ENCODE measurements at regions not wholly inside any gene's neighbourhood (a gene's known extent, or its start where the extent isn't known, plus 50 kb on each side); places are given as distances from the start of the nearest gene placed in this dataset.

DNA sequence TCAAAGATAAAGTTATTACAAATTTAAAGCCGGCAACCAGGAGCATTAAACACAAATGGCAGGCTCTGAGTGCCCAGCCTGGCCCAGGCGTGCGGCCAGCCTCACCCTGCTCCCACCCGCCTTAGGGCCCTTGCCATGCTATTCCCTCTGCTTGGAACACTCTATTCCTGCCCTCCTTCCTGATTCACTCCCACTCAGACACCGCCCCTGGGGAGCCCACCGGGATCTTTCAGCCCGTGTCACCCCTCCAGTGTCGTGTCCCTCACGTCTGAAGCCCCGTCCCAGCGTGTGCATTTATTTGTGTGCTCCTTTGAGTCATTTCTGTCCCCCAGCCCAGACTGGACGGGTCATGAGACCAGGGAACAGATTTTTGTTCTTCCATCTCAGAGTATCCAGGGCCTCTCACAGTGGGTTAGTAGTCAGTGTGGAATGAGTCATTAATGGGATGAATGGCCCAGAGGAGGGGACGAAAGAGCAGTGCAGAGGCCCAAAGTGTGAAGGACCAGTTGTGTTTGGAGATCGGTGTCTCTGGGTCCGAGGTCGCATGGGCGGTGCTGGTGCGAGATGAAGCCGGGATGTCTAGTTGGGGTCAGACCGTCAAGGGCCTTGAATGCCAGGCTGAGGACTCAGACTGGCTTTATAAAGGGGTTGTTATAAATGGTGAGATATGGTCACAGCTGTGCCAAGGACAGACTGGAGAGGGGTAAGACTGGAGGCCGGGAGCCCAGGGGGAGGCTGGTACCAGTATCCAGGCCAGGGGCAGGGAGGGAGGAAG is 58.9 kb upstream of the SLC6A6 start:
- no peak overlapping the region for H3K4me3 ChIP-seq (ENCODE audit: low read depth in 1 of 5, low read length in 5 of 5)
- peaks cover 0 to 6% (median 0%) of the 10 kb centered on the region in 5 donors for H3K4me1 ChIP-seq (ENCODE audit: control insufficient read depth in 5 of 5, insufficient read depth in 5 of 5, low read length in 5 of 5)
- H3K9me3 ChIP-seq (ENCODE audit: control insufficient read depth in 5 of 5, low read length in 5 of 5): no peaks in the 10 kb centered on the region
- H3K27me3 ChIP-seq (ENCODE audit: control insufficient read depth in 5 of 5, insufficient read depth in 4 of 5, low read length in 5 of 5): peaks cover 0 to 9% (median 5%) of the 10 kb centered on the region in 5 donors
- H3K9ac ChIP-seq (ENCODE audit: low read length in 5 of 5): no peak overlapping the region
- H3K27ac ChIP-seq (ENCODE audit: low read depth, low read length): no peak overlapping the region
- H3K36me3 ChIP-seq (ENCODE audit: control insufficient read depth in 5 of 5, insufficient read depth in 5 of 5, low read length in 5 of 5): no peaks in the 10 kb centered on the region

DNA sequence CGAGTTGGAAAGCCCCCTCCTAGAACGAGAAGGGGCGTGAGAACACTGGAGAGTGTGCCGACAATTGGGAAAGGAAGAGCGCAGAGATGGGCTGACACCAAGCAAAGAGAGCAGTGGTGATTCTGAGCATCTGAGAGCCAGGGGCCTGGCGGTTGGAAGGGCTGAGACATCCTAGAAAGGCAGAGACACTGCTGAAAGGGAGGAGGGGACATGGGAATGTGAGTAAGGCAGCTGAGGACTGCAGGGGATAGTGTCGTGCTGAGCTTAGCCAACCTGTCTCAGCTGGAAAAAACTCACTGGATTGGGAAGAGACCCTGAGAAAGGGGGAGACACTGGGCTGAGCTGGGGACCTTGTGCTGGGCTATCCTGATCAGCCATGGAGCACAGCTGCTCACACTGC is 58.1 kb upstream of the SLC6A6 start:
- peaks cover 0 to 6% (median 0%) of the 10 kb centered on the region in 5 donors for H3K4me1 ChIP-seq (ENCODE audit: control insufficient read depth in 5 of 5, insufficient read depth in 5 of 5, low read length in 5 of 5)

GRCh38 chr3:14345496-14346150 is 56.8 kb upstream of the SLC6A6 start:
- Histone ChIP-seq H3K27me3 (ENCODE audit: control insufficient read depth in 5 of 5, insufficient read depth in 4 of 5, low read length in 5 of 5) (peaks cover 0 to 9% (median 0%) of the 10 kb centered on the region in 5 donors), H3K4me1 (ENCODE audit: control insufficient read depth in 5 of 5, insufficient read depth in 5 of 5, low read length in 5 of 5) (peaks cover 0 to 6% (median 0%) of the 10 kb centered on the region in 5 donors), H3K4me3 (ENCODE audit: low read depth in 1 of 5, low read length in 5 of 5) (no peak overlapping the region), H3K9me3 (ENCODE audit: control insufficient read depth in 5 of 5, low read length in 5 of 5) (no peaks in the 10 kb centered on the region), H3K9ac (ENCODE audit: low read length in 5 of 5) (no peak overlapping the region), H3K27ac (ENCODE audit: low read depth, low read length) (no peak overlapping the region), H3K36me3 (ENCODE audit: control insufficient read depth in 5 of 5, insufficient read depth in 5 of 5, low read length in 5 of 5) (no peaks in the 10 kb centered on the region)

More for the DNA sequence above, 58.1 kb upstream of the SLC6A6 start:
- peaks cover 0 to 9% (median under 1%) of the 10 kb centered on the region in 5 donors for H3K27me3 ChIP-seq (ENCODE audit: control insufficient read depth in 5 of 5, insufficient read depth in 4 of 5, low read length in 5 of 5)
- H3K27ac ChIP-seq (ENCODE audit: low read depth, low read length): no peak overlapping the region
- H3K9ac ChIP-seq (ENCODE audit: low read length in 5 of 5): no peak overlapping the region
- no peaks in the 10 kb centered on the region for H3K9me3 ChIP-seq (ENCODE audit: control insufficient read depth in 5 of 5, low read length in 5 of 5)
- no peak overlapping the region for H3K4me3 ChIP-seq (ENCODE audit: low read depth in 1 of 5, low read length in 5 of 5)
- no peaks in the 10 kb centered on the region for H3K36me3 ChIP-seq (ENCODE audit: control insufficient read depth in 5 of 5, insufficient read depth in 5 of 5, low read length in 5 of 5)

DNA sequence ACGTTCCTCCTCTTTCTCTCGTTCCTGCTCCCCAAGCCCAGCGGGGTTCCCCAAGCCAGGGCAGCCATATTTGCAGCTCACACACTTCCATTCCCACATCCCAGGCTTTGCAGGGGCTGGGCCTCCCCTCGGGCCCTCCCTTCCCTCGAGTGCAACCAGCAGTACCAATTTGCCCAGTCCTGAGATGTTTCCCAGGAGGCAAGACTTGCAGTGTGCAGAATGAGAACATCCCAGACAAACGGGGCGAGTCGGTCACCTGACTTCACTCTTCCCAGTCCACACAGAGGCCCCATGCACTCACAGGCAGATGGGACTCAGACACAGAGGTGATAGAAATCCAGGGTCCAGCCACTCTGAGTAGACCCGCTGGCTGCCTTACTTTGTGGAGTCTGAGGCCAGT is 56.2 kb upstream of the SLC6A6 start:
- Histone ChIP-seq H3K36me3 (ENCODE audit: control insufficient read depth in 5 of 5, insufficient read depth in 5 of 5, low read length in 5 of 5) (no peaks in the 10 kb centered on the region), H3K9ac (ENCODE audit: low read length in 5 of 5) (no peak overlapping the region), H3K4me3 (ENCODE audit: low read depth in 1 of 5, low read length in 5 of 5) (no peak overlapping the region), H3K4me1 (ENCODE audit: control insufficient read depth in 5 of 5, insufficient read depth in 5 of 5, low read length in 5 of 5) (peaks cover 0 to 3% (median 0%) of the 10 kb centered on the region in 5 donors), H3K27ac (ENCODE audit: low read depth, low read length) (no peak overlapping the region), H3K9me3 (ENCODE audit: control insufficient read depth in 5 of 5, low read length in 5 of 5) (no peaks in the 10 kb centered on the region), H3K27me3 (ENCODE audit: control insufficient read depth in 5 of 5, insufficient read depth in 4 of 5, low read length in 5 of 5) (peaks cover 0 to 9% (median 0%) of the 10 kb centered on the region in 5 donors)

DNA sequence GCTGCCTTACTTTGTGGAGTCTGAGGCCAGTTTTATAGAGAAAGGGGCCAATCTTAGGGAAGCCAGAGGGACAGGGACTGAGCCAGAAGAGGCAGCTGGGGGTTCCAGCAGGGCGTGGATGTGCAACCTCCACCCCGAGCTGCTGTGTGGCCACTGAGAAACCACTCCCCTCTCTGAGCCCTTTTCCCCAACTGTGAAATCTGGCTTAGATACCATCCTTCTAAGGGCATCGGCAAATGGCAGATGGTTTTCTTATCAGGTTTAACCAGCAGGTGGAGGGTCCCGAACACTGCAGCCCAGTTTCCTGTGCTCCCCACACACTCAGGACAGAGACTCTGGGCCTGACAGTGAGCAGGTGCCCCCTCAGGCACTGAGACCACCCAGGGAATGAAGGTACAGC is 55.8 kb upstream of the SLC6A6 start:
- no peaks in the 10 kb centered on the region for H3K4me1 ChIP-seq (ENCODE audit: control insufficient read depth in 5 of 5, insufficient read depth in 5 of 5, low read length in 5 of 5)
- no peak overlapping the region for H3K9ac ChIP-seq (ENCODE audit: low read length in 5 of 5)
- H3K27ac ChIP-seq (ENCODE audit: low read depth, low read length): no peak overlapping the region
- no peak overlapping the region for H3K4me3 ChIP-seq (ENCODE audit: low read depth in 1 of 5, low read length in 5 of 5)
- no peaks in the 10 kb centered on the region for H3K36me3 ChIP-seq (ENCODE audit: control insufficient read depth in 5 of 5, insufficient read depth in 5 of 5, low read length in 5 of 5)
- H3K27me3 ChIP-seq (ENCODE audit: control insufficient read depth in 5 of 5, insufficient read depth in 4 of 5, low read length in 5 of 5): peaks cover 0 to 9% (median 0%) of the 10 kb centered on the region in 5 donors
- no peaks in the 10 kb centered on the region for H3K9me3 ChIP-seq (ENCODE audit: control insufficient read depth in 5 of 5, low read length in 5 of 5)

DNA sequence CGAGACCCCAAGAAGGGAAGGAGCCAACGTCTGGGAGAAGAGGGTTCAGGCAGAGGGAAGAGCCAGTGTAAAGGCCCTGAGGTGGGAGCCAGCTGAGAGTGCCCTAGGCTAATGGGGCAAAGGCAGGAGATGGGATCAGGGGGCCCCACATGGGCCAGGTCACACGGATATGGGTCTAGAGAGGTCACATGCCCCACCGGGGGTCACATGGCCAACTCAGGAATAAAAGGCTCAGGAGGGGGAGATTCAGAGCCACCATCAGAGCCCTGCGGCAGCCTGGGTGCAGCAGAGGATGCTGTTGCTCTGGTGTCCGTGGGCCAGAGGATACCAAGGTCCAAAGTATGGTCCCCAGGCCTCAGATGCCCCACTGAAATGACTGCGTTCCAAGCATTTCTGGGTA is 55.3 kb upstream of the SLC6A6 start:
- peaks cover 0 to 9% (median 0%) of the 10 kb centered on the region in 5 donors for H3K27me3 ChIP-seq (ENCODE audit: control insufficient read depth in 5 of 5, insufficient read depth in 4 of 5, low read length in 5 of 5)
- H3K27ac ChIP-seq (ENCODE audit: low read depth, low read length): no peak overlapping the region
- H3K9me3 ChIP-seq (ENCODE audit: control insufficient read depth in 5 of 5, low read length in 5 of 5): no peaks in the 10 kb centered on the region
- H3K36me3 ChIP-seq (ENCODE audit: control insufficient read depth in 5 of 5, insufficient read depth in 5 of 5, low read length in 5 of 5): no peaks in the 10 kb centered on the region
- H3K4me1 ChIP-seq (ENCODE audit: control insufficient read depth in 5 of 5, insufficient read depth in 5 of 5, low read length in 5 of 5): no peaks in the 10 kb centered on the region
- no peak overlapping the region for H3K9ac ChIP-seq (ENCODE audit: low read length in 5 of 5)
- H3K4me3 ChIP-seq (ENCODE audit: low read depth in 1 of 5, low read length in 5 of 5): no peak overlapping the region

GRCh38 chr3:14351617-14352001 is 50.8 kb upstream of the SLC6A6 start:
- Histone ChIP-seq H3K9me3 (ENCODE audit: control insufficient read depth in 5 of 5, low read length in 5 of 5) (no peaks in the 10 kb centered on the region), H3K27me3 (ENCODE audit: control insufficient read depth in 5 of 5, insufficient read depth in 4 of 5, low read length in 5 of 5) (peaks cover 0 to 3% (median 0%) of the 10 kb centered on the region in 5 donors), H3K4me1 (ENCODE audit: control insufficient read depth in 5 of 5, insufficient read depth in 5 of 5, low read length in 5 of 5) (no peaks in the 10 kb centered on the region), H3K4me3 (ENCODE audit: low read depth in 1 of 5, low read length in 5 of 5) (no peak overlapping the region), H3K36me3 (ENCODE audit: control insufficient read depth in 5 of 5, insufficient read depth in 5 of 5, low read length in 5 of 5) (no peaks in the 10 kb centered on the region), H3K9ac (ENCODE audit: low read length in 5 of 5) (no peak overlapping the region), H3K27ac (ENCODE audit: low read depth, low read length) (no peak overlapping the region)

GRCh38 chr3:14352002-14352627 is 50.3 kb upstream of the SLC6A6 start:
- no peaks in the 10 kb centered on the region for H3K9me3 ChIP-seq (ENCODE audit: control insufficient read depth in 5 of 5, low read length in 5 of 5)
- H3K27ac ChIP-seq (ENCODE audit: low read depth, low read length): no peak overlapping the region
- H3K36me3 ChIP-seq (ENCODE audit: control insufficient read depth in 5 of 5, insufficient read depth in 5 of 5, low read length in 5 of 5): no peaks in the 10 kb centered on the region
- no peak overlapping the region for H3K4me3 ChIP-seq (ENCODE audit: low read depth in 1 of 5, low read length in 5 of 5)
- no peaks in the 10 kb centered on the region for H3K27me3 ChIP-seq (ENCODE audit: control insufficient read depth in 5 of 5, insufficient read depth in 4 of 5, low read length in 5 of 5)
- H3K9ac ChIP-seq (ENCODE audit: low read length in 5 of 5): no peak overlapping the region
- H3K4me1 ChIP-seq (ENCODE audit: control insufficient read depth in 5 of 5, insufficient read depth in 5 of 5, low read length in 5 of 5): no peaks in the 10 kb centered on the region
